ENCODE measurements at regions not wholly inside any gene's neighbourhood (a gene's known extent, or its start where the extent isn't known, plus 50 kb on each side); places are given as distances from the start of the nearest gene placed in this dataset.
"Not testable (repeated sequence)": the region's sequence is repeated elsewhere in the genome, so short reads cannot be mapped to it uniquely, and the experiment has no call there.

GRCh38 chr11:79609511-79609910, 168.7 kb upstream of the TENM4 start:
- no peak for DNase-seq (ENCODE audit: low read depth, low spot score)

GRCh38 chr11:79606461-79606860, 165.6 kb upstream of the TENM4 start:
- DNase-seq (ENCODE audit: low read depth, low spot score): not testable (repeated sequence)

- DNase-seq (ENCODE audit: low read depth, low spot score): no peak
Measured at GRCh38 chr11:79600711-79601110, 159.9 kb upstream of the TENM4 start.

- DNase-seq (ENCODE audit: low read depth, low spot score): no peak
Measured at GRCh38 chr11:79594834-79595233, 154.0 kb upstream of the TENM4 start.

DNA sequence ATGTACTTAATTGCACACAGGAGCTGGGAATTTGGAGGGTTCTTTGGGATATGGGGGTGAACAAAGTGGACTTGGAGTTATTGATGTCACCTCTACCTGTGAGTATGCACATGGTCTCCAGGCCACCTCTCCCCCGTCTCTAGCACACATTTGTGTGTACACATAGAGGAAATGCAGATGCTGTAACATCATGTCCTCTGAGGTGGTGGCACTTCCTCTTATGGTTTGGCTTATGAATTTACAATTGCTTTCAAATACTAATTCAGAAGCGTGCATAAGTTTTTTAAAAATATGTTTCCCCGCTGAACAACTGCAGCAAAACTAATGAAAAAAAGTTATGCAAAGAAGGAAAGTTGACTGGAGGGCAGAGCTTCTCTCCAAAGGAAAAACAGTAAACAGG, 152.0 kb upstream of the TENM4 start:
- DNase-seq (ENCODE audit: low read depth, low spot score): no peak

DNA sequence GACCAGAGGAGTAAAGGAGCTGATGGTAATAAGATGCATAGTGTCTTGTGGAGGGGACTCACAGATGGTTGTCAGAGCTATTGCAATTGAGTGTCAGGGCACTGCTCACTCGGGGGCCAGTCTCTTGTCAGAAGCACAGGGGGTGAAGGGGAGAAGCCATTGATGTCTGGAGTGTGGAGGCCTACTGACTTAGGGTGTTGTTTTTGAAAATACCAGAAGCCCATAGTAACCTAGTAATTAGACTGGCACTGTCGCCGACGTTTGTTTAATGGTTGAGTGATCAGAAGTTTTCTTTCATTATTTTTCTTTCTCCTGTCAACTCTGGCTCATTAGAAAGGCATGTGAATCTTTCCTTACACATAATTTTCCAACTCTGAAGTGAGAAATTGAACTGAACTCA, 151.6 kb upstream of the TENM4 start:
- DNase-seq (ENCODE audit: low read depth, low spot score): no peak

- no peak for DNase-seq (ENCODE audit: low read depth, low spot score)
Measured at GRCh38 chr11:79582434-79582833, 141.6 kb upstream of the TENM4 start.

GRCh38 chr11:79579063-79579462, 138.2 kb upstream of the TENM4 start:
- no peak for DNase-seq (ENCODE audit: low read depth, low spot score)

DNA sequence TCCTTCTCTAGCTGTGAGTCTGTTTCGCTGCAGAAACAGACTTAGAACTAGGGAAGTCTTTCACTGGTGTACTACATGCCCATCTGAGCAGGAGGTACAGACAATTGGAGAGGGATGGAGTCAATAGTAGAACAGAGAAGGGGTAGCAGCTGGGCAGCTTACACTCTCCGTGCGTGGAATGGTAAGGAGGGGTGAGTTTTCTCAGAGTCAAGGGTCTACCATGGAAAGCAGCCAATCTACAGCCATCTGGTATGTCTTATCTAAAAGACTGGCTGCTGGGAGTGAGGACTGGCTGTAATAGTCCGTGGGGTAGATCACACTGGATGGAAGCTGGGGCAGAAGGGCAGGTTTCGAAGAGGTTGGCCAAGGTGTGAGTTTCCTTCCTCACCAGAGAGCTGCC, 137.3 kb upstream of the TENM4 start:
- no peak for DNase-seq (ENCODE audit: low read depth, low spot score)

DNA sequence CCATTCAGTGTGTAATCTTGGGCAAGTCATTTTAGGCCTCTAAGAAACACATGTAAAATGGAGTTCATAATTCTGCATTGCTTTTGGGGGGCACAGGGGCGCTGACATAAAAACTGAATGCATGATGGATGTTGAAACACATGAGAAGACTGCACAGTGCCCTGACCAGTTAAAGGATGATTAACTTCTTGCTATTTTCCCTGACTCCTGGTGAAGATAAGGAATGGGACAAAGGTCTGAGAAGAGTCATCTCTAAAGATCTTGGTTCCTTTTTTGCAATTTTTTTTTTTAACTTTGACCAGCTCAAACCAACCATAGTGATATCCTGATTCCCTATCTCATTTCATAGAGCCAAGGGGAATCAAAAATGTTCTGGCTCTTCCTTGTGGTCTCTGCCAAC, 134.9 kb upstream of the TENM4 start:
- no peak for DNase-seq (ENCODE audit: low read depth, low spot score)

- DNase-seq (ENCODE audit: low read depth, low spot score): no peak
Measured at GRCh38 chr11:79570104-79570503, 129.3 kb upstream of the TENM4 start.

- DNase-seq (ENCODE audit: low read depth, low spot score): no peak
Measured at GRCh38 chr11:79564288-79564925, 123.6 kb upstream of the TENM4 start.

DNA sequence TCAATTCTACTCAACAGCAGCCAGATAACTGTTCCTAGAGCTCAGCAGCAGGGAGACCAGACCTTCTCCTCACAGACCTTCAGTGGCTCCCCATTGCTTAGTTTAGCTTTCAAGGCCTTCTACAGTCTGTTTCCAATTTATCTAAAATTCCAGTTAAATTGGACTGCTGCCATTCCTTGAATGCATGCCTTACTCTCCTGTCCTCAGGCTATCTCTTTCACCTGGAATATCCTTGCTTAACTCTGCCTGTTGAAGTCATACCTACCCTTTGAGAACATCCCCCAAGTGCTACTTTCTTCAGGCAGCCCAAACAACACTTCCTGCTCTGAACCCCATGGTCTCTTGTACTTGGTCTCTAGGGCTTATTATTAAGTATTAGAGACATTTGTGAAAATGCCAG, 120.7 kb upstream of the TENM4 start:
- peak; percentile 14 for DNase-seq (ENCODE audit: low read depth, low spot score)

GRCh38 chr11:79550809-79551208, 110.0 kb upstream of the TENM4 start:
- DNase-seq (ENCODE audit: low read depth, low spot score): no peak

DNA sequence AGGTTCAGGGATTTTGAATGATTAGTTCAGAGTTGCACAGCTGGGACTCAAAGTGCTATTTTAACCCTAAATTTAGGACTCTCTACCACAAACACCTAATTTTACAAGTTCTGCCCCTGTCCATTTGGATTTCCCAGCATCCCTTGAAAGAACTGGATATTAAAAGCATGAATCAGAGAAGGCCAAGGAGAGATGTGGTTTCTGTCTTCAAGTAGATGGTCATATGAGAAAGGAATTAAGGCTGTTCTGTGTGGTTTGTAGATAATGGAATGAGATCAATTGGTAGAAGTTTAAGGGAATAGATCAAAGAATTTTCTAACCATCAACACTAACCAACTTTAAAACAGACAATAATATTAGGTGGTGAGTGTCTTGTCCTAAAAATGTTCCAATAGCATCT, 106.4 kb upstream of the TENM4 start:
- no peak for DNase-seq (ENCODE audit: low read depth, low spot score)

DNA sequence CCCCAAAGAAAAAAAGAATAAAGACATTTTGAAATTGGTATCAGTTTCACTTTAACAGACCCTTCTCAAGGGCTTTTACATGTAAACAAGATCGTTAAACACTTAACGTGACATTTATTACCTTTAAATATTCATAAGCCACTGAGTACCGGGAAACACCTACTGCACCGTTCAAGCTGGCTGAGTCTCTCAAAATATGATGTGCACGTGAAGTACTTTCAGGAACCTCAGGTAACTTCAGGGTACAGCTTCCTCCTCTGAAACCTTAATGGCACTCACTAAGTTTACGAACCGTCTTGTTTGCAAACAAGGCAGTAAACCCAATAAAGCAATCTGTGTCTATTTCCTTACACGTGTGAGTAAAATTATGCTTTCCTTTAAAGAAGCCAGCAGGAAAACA, 105.5 kb upstream of the TENM4 start:
- no peak for DNase-seq (ENCODE audit: low read depth, low spot score)

GRCh38 chr11:79544361-79544760, 103.5 kb upstream of the TENM4 start:
- no peak for DNase-seq (ENCODE audit: low read depth, low spot score)

GRCh38 chr11:79543101-79543500, 102.3 kb upstream of the TENM4 start:
- DNase-seq (ENCODE audit: low read depth, low spot score): no peak

GRCh38 chr11:79541466-79541865, 100.6 kb upstream of the TENM4 start:
- no peak for DNase-seq (ENCODE audit: low read depth, low spot score)

DNA sequence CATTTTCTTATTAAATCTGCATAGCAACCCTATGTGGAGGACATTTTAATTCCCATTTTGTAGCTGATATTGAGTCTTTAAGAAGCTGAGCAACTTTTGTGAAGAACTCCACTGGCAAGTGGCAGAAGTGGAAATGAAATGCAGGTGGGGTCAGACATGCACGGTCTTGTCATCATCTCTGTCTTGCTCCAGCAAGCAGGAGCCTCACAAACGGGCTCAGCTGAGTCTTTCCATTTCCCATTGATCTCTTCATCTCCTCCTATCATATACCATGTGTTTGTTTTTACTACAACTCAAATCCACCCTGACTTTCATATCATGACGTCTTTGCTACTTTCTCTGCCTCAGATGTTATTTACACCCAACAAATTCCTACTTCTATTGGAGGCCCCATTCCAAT, 97.9 kb upstream of the TENM4 start:
- DNase-seq (ENCODE audit: low read depth, low spot score): no peak

DNA sequence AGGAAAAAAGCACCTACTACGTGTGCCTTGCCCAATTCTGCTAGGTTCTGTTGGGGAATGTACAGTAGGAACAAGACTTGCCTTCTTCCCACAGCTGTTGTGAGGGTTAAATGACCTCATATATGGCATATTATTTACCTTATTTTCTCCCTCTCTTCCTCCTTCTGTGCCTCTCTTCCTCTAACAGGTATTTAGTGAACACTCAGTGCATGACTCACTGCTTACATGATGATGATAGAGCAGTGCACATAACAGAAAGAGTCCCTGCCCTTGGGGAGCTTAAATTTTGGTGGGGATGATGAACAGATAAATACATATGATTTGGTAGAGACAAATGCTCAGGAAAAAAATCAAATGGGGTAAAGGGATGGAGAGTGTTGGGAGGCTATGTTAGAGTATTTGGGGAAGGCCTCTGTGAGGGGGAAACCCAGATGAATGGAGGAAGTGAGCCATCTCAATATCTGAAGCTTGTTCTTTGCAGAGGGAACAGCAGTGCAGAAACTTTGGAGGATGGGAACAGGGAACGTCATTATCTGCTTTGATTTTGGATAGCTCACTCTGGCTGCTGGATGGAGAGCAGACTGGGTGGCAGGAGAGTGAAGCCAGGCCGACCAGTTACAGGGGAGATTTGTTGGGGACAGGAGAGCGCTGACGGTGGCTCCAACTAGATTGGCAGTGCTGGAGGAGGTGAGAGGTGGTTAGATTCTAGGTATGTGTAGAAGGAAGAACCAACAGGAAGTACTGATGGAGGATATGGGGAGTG, 95.5 kb upstream of the TENM4 start:
- DNase-seq (ENCODE audit: low read depth, low spot score): no peak

DNA sequence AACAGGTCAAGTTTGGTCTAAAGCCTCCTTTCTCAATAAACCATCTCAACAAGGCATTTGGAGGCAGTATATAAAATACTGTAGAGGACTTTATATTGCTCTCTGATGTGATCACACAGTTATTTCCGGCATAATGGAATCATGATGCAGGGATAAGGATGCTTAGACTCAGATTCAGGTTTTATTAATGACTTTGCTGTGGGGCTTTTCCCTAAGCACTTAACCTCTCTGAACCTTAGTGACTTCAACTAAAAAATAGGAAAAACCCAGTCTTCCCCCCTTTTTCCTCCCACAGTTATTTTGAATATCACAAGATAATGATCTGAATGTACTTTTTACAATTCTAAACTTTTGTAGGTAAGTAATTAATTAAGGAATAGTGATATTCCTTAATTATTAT, 94.8 kb upstream of the TENM4 start:
- no peak for DNase-seq (ENCODE audit: low read depth, low spot score)

DNA sequence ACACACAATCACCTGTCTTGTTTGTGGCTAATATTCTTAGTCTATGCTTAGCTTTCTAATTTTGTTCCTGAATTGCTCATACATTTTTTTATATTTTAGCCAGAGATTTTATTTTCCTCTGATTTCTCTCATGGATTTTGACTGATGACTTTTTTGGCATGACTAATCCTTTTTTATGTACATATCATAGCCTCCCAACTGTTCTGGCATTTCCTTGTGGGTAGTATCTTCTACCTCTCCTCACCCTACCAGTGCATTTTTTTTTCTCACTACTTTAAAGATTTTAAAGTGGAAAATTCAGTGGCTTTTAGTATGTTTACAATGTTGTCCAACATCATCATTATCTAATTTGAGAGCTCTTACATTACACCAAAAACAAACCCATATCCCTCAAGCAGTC, 84.4 kb upstream of the TENM4 start:
- DNase-seq (ENCODE audit: low read depth, low spot score): no peak

DNA sequence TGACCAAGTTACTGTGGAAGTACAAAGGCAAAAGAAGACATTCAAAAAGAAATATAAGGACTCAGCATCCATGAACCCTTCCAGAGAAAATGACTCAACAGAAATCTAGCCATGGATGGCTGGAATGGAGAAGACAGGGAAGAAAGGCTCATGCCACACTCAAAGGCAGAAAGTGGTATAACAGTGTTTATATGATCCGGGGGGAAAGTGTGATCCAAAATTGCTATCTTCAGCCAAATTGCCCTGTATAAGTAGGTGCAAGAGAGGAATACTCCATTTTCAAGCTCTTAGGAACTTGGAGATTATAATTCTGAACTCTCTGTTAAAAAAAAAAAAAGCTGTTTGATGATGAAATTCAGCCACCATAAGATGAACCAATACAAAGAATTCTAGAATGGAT, 81.8 kb upstream of the TENM4 start:
- DNase-seq (ENCODE audit: low read depth, low spot score): no peak
